ENCODE measurements at regions not wholly inside any gene's neighbourhood (a gene's known extent, or its start where the extent isn't known, plus 50 kb on each side); places are given as distances from the start of the nearest gene placed in this dataset.

GRCh38 chr14:49494836-49495235 is 91.3 kb downstream of the RPS29 start:
- Mint-ChIP-seq H3K4me3 (no peak overlapping the region), H3K27ac (no peak overlapping the region), H3K4me1 (no peaks in the 10 kb centered on the region), H3K36me3 (no peaks in the 10 kb centered on the region), H3K9me3 (no peaks in the 10 kb centered on the region), H3K27me3 (ENCODE audit: low read depth in 3 of 3) (peaks cover 0 to 6% (median 4%) of the 10 kb centered on the region in 3 donors)
- Histone ChIP-seq H3K4me2 (replicated peaks; ENCODE audit: extremely low read depth, low read length, poor library complexity, severe bottlenecking) (no peak overlapping the region), H3K4me3 (replicated peaks in 1 of 3; ENCODE audit: low read depth in 2 of 3, low read length in 3 of 3) (no peak overlapping the region), H4K20me1 (ENCODE audit: insufficient read depth, low read length) (no peaks in the 10 kb centered on the region), H3K9ac (ENCODE audit: insufficient read depth, low read length, poor library complexity, severe bottlenecking) (no peak overlapping the region), H3K36me3 (replicated peaks in 1 of 2; ENCODE audit: control insufficient read depth in 1 of 2, insufficient read depth in 2 of 2, low read length in 2 of 2) (no peaks in the 10 kb centered on the region), H3K4me1 (ENCODE audit: control insufficient read depth in 1 of 2, insufficient read depth in 2 of 2, low read length in 2 of 2) (no peaks in the 10 kb centered on the region), H3K27ac (ENCODE audit: low read depth in 1 of 2, low read length in 2 of 2) (no peak overlapping the region), H3K9me3 (replicated peaks in 1 of 2; ENCODE audit: control insufficient read depth in 1 of 2, insufficient read depth in 1 of 2, low read length in 2 of 2) (no peaks in the 10 kb centered on the region), H3K79me2 (ENCODE audit: insufficient read depth, low read length) (no peaks in the 10 kb centered on the region), H2AFZ (ENCODE audit: insufficient read depth, low read depth, low read length, poor library complexity, severe bottlenecking) (no peak overlapping the region), H3K27me3 (ENCODE audit: control insufficient read depth in 2 of 2, insufficient read depth in 2 of 2, low read length in 2 of 2) (no peaks in the 10 kb centered on the region)
- WGBS (ENCODE audit: insufficient coverage) = 83% methylated on average over 4 of the region's 4 CpGs
- TF ChIP-seq CTCF (IDR thresholded peaks at IDR 0.05) = no peak
- intact Hi-C loops (cut with micrococcal nuclease) = no loop called here
- DNase-seq = no peak

GRCh38 chr14:49493557-49493956 is 92.6 kb downstream of the RPS29 start:
- Mint-ChIP-seq H3K4me1 (no peaks in the 10 kb centered on the region), H3K27ac (no peak overlapping the region), H3K4me3 (no peak overlapping the region), H3K36me3 (no peaks in the 10 kb centered on the region), H3K27me3 (ENCODE audit: low read depth in 3 of 3) (peaks cover 0 to 7% (median 4%) of the 10 kb centered on the region in 3 donors), H3K9me3 (no peaks in the 10 kb centered on the region)
- Histone ChIP-seq H3K36me3 (replicated peaks in 1 of 2; ENCODE audit: control insufficient read depth in 1 of 2, insufficient read depth in 2 of 2, low read length in 2 of 2) (no peaks in the 10 kb centered on the region), H3K4me2 (replicated peaks; ENCODE audit: extremely low read depth, low read length, poor library complexity, severe bottlenecking) (no peak overlapping the region), H2AFZ (ENCODE audit: insufficient read depth, low read depth, low read length, poor library complexity, severe bottlenecking) (no peak overlapping the region), H3K9ac (ENCODE audit: insufficient read depth, low read length, poor library complexity, severe bottlenecking) (no peak overlapping the region), H3K27ac (ENCODE audit: low read depth in 1 of 2, low read length in 2 of 2) (no peak overlapping the region), H3K4me3 (replicated peaks in 1 of 3; ENCODE audit: low read depth in 2 of 3, low read length in 3 of 3) (no peak overlapping the region), H3K79me2 (ENCODE audit: insufficient read depth, low read length) (no peaks in the 10 kb centered on the region), H3K9me3 (replicated peaks in 1 of 2; ENCODE audit: control insufficient read depth in 1 of 2, insufficient read depth in 1 of 2, low read length in 2 of 2) (no peaks in the 10 kb centered on the region), H3K27me3 (ENCODE audit: control insufficient read depth in 2 of 2, insufficient read depth in 2 of 2, low read length in 2 of 2) (no peaks in the 10 kb centered on the region), H3K4me1 (ENCODE audit: control insufficient read depth in 1 of 2, insufficient read depth in 2 of 2, low read length in 2 of 2) (no peaks in the 10 kb centered on the region), H4K20me1 (ENCODE audit: insufficient read depth, low read length) (no peaks in the 10 kb centered on the region)
- DNase-seq = no peak
- TF ChIP-seq CTCF (IDR thresholded peaks at IDR 0.05) = no peak
- intact Hi-C loops (cut with micrococcal nuclease) = no loop called here
- WGBS (ENCODE audit: insufficient coverage) = 13% methylated on average over 1 of the region's 3 CpGs
